ENCODE measurements at regions not wholly inside any gene's neighbourhood (a gene's known extent, or its start where the extent isn't known, plus 50 kb on each side); places are given as distances from the start of the nearest gene placed in this dataset.
A peak's percentile ranks its signal among the peaks of the same experiment; 100 is the strongest.

GRCh38 chr10:63819753-63820329, 298.6 kb downstream of the REEP3 start:
- no peak overlapping the region for H3K27ac ChIP-seq (ENCODE audit: low read depth, low read length, poor library complexity, severe bottlenecking)
- H3K9me3 ChIP-seq (ENCODE audit: low read depth, low read length, poor library complexity, severe bottlenecking), result peaks cover 13% of the 10 kb centered on the region
- H3K4me1 ChIP-seq (ENCODE audit: insufficient read depth, low read length, poor library complexity, severe bottlenecking), result peaks cover 3% of the 10 kb centered on the region
- DNase-seq (ENCODE audit: low spot score), result peak; percentile 82
- POLR2A ChIA-PET (ENCODE audit: low non-redundant PET), result interaction anchor here (0.7 kb wide), 1 partner anchor 1571 kb away, joined by 3 read pairs; no protein-coding TSS in a partner anchor
- no peak overlapping the region for H3K4me3 ChIP-seq (ENCODE audit: low read depth, low read length, poor library complexity, severe bottlenecking)
- CTCF ChIA-PET, result interaction anchor here (0.6 to 1.0 kb wide), 2 partner anchors 653 to 1352 kb away, joined by 3 to 4 read pairs; no protein-coding TSS in a partner anchor
- no TSS peak for BruUV-seq (replicated peaks)
- H3K36me3 ChIP-seq (ENCODE audit: insufficient read depth, low read length, poor library complexity, severe bottlenecking), result no peaks in the 10 kb centered on the region
- intact Hi-C loops (cut with micrococcal nuclease; ENCODE audit: unreplicated experiment), result no loop called here
- TF ChIP-seq EZH2 (IDR thresholded peaks at IDR 0.05; ENCODE audit: borderline replicate concordance, low read depth, low read length, poor library complexity, severe bottlenecking) (no peak), CTCF (conservative IDR thresholded peaks at IDR 0.05; ENCODE audit: low read depth, low read length) (peak; percentile 94)
- H3K27me3 ChIP-seq (replicated peaks; ENCODE audit: insufficient read depth, low read depth, low read length, poor library complexity), result no peaks in the 10 kb centered on the region

DNA sequence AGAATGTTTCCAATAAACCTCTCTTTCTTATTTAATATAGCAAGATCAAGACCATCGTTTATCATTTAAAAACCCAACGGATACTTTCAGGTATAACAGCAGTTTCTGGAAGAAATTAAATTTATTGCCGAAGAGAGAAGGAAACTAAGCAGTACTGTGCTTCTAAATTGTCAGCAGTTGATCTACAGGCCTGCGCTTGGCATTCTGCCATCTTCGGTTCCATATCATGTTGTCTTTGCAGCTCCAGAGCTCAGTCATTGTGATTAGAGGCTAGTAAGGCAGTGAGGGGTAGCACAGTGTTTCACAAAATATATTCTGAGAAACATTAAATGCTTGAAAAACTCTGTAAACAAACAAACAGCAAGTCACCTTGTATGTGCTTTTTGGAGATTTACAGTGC, 301.3 kb downstream of the REEP3 start:
- ChIA-PET POLR2A (ENCODE audit: low non-redundant PET) (no interaction called here), CTCF (no interaction called here)
- Histone ChIP-seq H3K27me3 (replicated peaks; ENCODE audit: insufficient read depth, low read depth, low read length, poor library complexity) (no peaks in the 10 kb centered on the region), H3K9me3 (ENCODE audit: low read depth, low read length, poor library complexity, severe bottlenecking) (peaks cover 13% of the 10 kb centered on the region), H3K27ac (ENCODE audit: low read depth, low read length, poor library complexity, severe bottlenecking) (no peak overlapping the region), H3K36me3 (ENCODE audit: insufficient read depth, low read length, poor library complexity, severe bottlenecking) (no peaks in the 10 kb centered on the region), H3K4me1 (ENCODE audit: insufficient read depth, low read length, poor library complexity, severe bottlenecking) (peaks cover 3% of the 10 kb centered on the region), H3K4me3 (ENCODE audit: low read depth, low read length, poor library complexity, severe bottlenecking) (no peak overlapping the region)
- TF ChIP-seq EZH2 (IDR thresholded peaks at IDR 0.05; ENCODE audit: borderline replicate concordance, low read depth, low read length, poor library complexity, severe bottlenecking) (no peak), CTCF (conservative IDR thresholded peaks at IDR 0.05; ENCODE audit: low read depth, low read length) (no peak)
- intact Hi-C loops (cut with micrococcal nuclease; ENCODE audit: unreplicated experiment), result no loop called here
- DNase-seq (ENCODE audit: low spot score), result no peak
- BruUV-seq (replicated peaks), result no TSS peak

GRCh38 chr10:63825111-63825510, 303.9 kb downstream of the REEP3 start:
- Histone ChIP-seq H3K4me3 (ENCODE audit: low read depth, low read length, poor library complexity, severe bottlenecking) (no peak overlapping the region), H3K4me1 (ENCODE audit: insufficient read depth, low read length, poor library complexity, severe bottlenecking) (no peaks in the 10 kb centered on the region), H3K36me3 (ENCODE audit: insufficient read depth, low read length, poor library complexity, severe bottlenecking) (no peaks in the 10 kb centered on the region), H3K27ac (ENCODE audit: low read depth, low read length, poor library complexity, severe bottlenecking) (no peak overlapping the region), H3K9me3 (ENCODE audit: low read depth, low read length, poor library complexity, severe bottlenecking) (peaks cover 13% of the 10 kb centered on the region), H3K27me3 (replicated peaks; ENCODE audit: insufficient read depth, low read depth, low read length, poor library complexity) (no peaks in the 10 kb centered on the region)
- ChIA-PET CTCF (interaction anchor here (0.5 to 0.7 kb wide), 2 partner anchors 667 to 691 kb away, joined by 3 to 4 read pairs; no protein-coding TSS in a partner anchor), POLR2A (ENCODE audit: low non-redundant PET) (no interaction called here)
- no TSS peak for BruUV-seq (replicated peaks)
- intact Hi-C loops (cut with micrococcal nuclease; ENCODE audit: unreplicated experiment), result no loop called here
- no peak for TF ChIP-seq CTCF (conservative IDR thresholded peaks at IDR 0.05; ENCODE audit: low read depth, low read length)
- no peak for TF ChIP-seq EZH2 (IDR thresholded peaks at IDR 0.05; ENCODE audit: borderline replicate concordance, low read depth, low read length, poor library complexity, severe bottlenecking)
- no peak for DNase-seq (ENCODE audit: low spot score)

Measured in A673 (cell line).